ENCODE measurements at regions not wholly inside any gene's neighbourhood (a gene's known extent, or its start where the extent isn't known, plus 50 kb on each side); places are given as distances from the start of the nearest gene placed in this dataset.

DNA sequence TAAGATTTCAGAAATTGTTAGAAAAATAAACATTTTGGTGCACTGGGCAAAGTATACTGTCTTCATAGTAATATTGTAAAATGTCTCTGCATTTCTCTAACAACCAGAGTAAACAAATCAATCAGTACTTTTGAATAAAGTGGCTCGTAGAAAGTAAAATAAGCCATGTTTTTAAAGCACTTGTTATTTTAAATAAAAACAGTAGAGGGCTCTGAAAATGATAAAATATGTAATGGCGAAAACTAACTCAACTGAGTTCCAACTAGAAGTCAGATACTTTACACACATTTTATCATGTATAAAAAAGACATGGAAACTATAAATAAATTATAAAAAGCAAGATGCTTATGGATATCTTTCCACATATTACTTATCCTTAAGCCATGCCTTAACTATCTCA, 1134.4 kb downstream of the PDHA2 start (continued):
- TF ChIP-seq, protein P1, sequence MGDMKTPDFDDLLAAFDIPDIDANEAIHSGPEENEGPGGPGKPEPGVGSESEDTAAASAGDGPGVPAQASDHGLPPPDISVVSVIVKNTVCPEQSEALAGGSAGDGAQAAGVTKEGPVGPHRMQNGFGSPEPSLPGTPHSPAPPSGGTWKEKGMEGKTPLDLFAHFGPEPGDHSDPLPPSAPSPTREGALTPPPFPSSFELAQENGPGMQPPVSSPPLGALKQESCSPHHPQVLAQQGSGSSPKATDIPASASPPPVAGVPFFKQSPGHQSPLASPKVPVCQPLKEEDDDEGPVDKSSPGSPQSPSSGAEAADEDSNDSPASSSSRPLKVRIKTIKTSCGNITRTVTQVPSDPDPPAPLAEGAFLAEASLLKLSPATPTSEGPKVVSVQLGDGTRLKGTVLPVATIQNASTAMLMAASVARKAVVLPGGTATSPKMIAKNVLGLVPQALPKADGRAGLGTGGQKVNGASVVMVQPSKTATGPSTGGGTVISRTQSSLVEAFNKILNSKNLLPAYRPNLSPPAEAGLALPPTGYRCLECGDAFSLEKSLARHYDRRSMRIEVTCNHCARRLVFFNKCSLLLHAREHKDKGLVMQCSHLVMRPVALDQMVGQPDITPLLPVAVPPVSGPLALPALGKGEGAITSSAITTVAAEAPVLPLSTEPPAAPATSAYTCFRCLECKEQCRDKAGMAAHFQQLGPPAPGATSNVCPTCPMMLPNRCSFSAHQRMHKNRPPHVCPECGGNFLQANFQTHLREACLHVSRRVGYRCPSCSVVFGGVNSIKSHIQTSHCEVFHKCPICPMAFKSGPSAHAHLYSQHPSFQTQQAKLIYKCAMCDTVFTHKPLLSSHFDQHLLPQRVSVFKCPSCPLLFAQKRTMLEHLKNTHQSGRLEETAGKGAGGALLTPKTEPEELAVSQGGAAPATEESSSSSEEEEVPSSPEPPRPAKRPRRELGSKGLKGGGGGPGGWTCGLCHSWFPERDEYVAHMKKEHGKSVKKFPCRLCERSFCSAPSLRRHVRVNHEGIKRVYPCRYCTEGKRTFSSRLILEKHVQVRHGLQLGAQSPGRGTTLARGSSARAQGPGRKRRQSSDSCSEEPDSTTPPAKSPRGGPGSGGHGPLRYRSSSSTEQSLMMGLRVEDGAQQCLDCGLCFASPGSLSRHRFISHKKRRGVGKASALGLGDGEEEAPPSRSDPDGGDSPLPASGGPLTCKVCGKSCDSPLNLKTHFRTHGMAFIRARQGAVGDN (IDR thresholded peaks at IDR 0.05): no peak
- no peak for TF ChIP-seq CHD4 (IDR thresholded peaks at IDR 0.05)
- TF ChIP-seq, protein P2, sequence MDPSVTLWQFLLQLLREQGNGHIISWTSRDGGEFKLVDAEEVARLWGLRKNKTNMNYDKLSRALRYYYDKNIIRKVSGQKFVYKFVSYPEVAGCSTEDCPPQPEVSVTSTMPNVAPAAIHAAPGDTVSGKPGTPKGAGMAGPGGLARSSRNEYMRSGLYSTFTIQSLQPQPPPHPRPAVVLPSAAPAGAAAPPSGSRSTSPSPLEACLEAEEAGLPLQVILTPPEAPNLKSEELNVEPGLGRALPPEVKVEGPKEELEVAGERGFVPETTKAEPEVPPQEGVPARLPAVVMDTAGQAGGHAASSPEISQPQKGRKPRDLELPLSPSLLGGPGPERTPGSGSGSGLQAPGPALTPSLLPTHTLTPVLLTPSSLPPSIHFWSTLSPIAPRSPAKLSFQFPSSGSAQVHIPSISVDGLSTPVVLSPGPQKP (IDR thresholded peaks at IDR 0.05; ENCODE audit: low read depth, low read length): no peak
- TF ChIP-seq MXI1 (IDR thresholded peaks at IDR 0.05; ENCODE audit: low read depth, low read length): no peak
- TF ChIP-seq, protein P3, sequence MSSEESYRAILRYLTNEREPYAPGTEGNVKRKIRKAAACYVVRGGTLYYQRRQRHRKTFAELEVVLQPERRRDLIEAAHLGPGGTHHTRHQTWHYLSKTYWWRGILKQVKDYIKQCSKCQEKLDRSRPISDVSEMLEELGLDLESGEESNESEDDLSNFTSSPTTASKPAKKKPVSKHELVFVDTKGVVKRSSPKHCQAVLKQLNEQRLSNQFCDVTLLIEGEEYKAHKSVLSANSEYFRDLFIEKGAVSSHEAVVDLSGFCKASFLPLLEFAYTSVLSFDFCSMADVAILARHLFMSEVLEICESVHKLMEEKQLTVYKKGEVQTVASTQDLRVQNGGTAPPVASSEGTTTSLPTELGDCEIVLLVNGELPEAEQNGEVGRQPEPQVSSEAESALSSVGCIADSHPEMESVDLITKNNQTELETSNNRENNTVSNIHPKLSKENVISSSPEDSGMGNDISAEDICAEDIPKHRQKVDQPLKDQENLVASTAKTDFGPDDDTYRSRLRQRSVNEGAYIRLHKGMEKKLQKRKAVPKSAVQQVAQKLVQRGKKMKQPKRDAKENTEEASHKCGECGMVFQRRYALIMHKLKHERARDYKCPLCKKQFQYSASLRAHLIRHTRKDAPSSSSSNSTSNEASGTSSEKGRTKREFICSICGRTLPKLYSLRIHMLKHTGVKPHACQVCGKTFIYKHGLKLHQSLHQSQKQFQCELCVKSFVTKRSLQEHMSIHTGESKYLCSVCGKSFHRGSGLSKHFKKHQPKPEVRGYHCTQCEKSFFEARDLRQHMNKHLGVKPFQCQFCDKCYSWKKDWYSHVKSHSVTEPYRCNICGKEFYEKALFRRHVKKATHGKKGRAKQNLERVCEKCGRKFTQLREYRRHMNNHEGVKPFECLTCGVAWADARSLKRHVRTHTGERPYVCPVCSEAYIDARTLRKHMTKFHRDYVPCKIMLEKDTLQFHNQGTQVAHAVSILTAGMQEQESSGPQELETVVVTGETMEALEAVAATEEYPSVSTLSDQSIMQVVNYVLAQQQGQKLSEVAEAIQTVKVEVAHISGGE (CRISPR knock-in tag; IDR thresholded peaks at IDR 0.05): no peak
- TF ChIP-seq SP1 (IDR thresholded peaks at IDR 0.05; ENCODE audit: low read depth, low read length): no peak
- no peak for TF ChIP-seq TCF3 (IDR thresholded peaks at IDR 0.05; ENCODE audit: borderline replicate concordance, insufficient read depth, low read depth, low read length)
- no peak for TF ChIP-seq BCL11A (IDR thresholded peaks at IDR 0.05; ENCODE audit: low read depth, low read length)
- TF ChIP-seq ZZZ3 (IDR thresholded peaks at IDR 0.05; ENCODE audit: control insufficient read depth, insufficient read length, low read depth): no peak
- TF ChIP-seq, protein P4, sequence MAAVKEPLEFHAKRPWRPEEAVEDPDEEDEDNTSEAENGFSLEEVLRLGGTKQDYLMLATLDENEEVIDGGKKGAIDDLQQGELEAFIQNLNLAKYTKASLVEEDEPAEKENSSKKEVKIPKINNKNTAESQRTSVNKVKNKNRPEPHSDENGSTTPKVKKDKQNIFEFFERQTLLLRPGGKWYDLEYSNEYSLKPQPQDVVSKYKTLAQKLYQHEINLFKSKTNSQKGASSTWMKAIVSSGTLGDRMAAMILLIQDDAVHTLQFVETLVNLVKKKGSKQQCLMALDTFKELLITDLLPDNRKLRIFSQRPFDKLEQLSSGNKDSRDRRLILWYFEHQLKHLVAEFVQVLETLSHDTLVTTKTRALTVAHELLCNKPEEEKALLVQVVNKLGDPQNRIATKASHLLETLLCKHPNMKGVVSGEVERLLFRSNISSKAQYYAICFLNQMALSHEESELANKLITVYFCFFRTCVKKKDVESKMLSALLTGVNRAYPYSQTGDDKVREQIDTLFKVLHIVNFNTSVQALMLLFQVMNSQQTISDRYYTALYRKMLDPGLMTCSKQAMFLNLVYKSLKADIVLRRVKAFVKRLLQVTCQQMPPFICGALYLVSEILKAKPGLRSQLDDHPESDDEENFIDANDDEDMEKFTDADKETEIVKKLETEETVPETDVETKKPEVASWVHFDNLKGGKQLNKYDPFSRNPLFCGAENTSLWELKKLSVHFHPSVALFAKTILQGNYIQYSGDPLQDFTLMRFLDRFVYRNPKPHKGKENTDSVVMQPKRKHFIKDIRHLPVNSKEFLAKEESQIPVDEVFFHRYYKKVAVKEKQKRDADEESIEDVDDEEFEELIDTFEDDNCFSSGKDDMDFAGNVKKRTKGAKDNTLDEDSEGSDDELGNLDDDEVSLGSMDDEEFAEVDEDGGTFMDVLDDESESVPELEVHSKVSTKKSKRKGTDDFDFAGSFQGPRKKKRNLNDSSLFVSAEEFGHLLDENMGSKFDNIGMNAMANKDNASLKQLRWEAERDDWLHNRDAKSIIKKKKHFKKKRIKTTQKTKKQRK (IDR thresholded peaks at IDR 0.05; ENCODE audit: low read depth, low read length): no peak

Measured in GM12878 (cell line).